BLaER1 treated with 17β-estradiol and CSF1 and Interleukin-3, amounts not matched to agents 10 nM and 100 nM (cell line): ENCODE measurements at regions not wholly inside any gene's neighbourhood (a gene's known extent, or its start where the extent isn't known, plus 50 kb on each side); places are given as distances from the start of the nearest gene placed in this dataset.

Experiments
- H3K27ac ChIP-seq, 11 experiments: shearing (Covaris generic); formaldehyde crosslinking; 2 replicates each; pipeline ENCODE4 v1.8.1; 2022
- H3K27me3 ChIP-seq, 11 experiments: shearing (Covaris generic); formaldehyde crosslinking; 2 replicates each; pipeline ENCODE4 v1.8.1; 2022
- H3K36me3 ChIP-seq, 11 experiments: shearing (Covaris generic); formaldehyde crosslinking; 2 replicates each; pipeline ENCODE4 v1.8.1; 2022
- H3K4me1 ChIP-seq, 10 experiments: shearing (Covaris generic); formaldehyde crosslinking; 2 replicates each; pipeline ENCODE4 v1.8.1; 2022
- H3K4me2 ChIP-seq, 11 experiments: shearing (Covaris generic); formaldehyde crosslinking; 2 replicates each; pipeline ENCODE4 v1.8.1; 2022
- H3K4me3 ChIP-seq, 10 experiments: shearing (Covaris generic); formaldehyde crosslinking; 2 replicates each; pipeline ENCODE4 v1.8.1; 2022
- H3K9ac ChIP-seq, 11 experiments: shearing (Covaris generic); formaldehyde crosslinking; 2 replicates each; pipeline ENCODE4 v1.8.1; 2022
- H3K9me3 ChIP-seq, 11 experiments: shearing (Covaris generic); formaldehyde crosslinking; replicated peaks in 1 of 11; 2 replicates each; pipeline ENCODE4 v1.8.1; 2022
- H4K20me1 ChIP-seq, 11 experiments: shearing (Covaris generic); formaldehyde crosslinking; 2 replicates each; pipeline ENCODE4 v1.8.1; 2022
- Cebpa-rat ChIP-seq, 11 experiments: shearing (Covaris generic); IDR thresholded peaks; 2 replicates each; pipeline ENCODE4 v1.8.1; 2022

GRCh38 chr2:18247282-18248110 is 313.0 kb downstream of the RDH14 start:
- H3K9me3 ChIP-seq = no peaks in the 10 kb centered on the region
- H3K4me2 ChIP-seq = no peak overlapping the region
- no peaks in the 10 kb centered on the region for H4K20me1 ChIP-seq
- peaks cover 0 to 6% (median 0%) of the 10 kb centered on the region in 10 experiments; a peak in 3 of 20 replicates for H3K4me1 ChIP-seq
- no peak overlapping the region for H3K9ac ChIP-seq
- no peak overlapping the region for H3K4me3 ChIP-seq
- TF ChIP-seq Cebpa-rat (IDR thresholded peaks at IDR 0.05) = no peak
- H3K36me3 ChIP-seq = no peaks in the 10 kb centered on the region
- no peaks in the 10 kb centered on the region for H3K27me3 ChIP-seq
- no peak overlapping the region for H3K27ac ChIP-seq

DNA sequence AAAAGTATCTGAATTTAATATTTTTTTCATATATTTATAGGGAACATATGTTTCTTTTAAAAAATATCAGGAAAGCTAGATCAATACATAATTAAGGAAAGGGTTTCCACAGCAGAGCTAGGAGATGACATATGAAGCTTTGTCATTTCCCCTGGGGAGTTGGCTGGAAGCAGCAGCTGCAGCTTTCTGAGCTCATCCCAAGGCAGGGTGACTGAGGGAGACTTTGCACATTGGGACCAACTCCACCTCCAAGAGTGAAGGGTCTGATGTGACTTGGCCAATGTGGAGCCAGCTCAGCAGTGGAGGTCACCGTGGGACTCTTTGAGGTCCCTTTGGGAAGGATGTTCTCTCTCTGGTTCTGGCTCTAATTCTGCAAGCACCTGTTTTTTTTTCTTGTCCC is 315.1 kb downstream of the RDH14 start:
- Histone ChIP-seq H4K20me1 (no peaks in the 10 kb centered on the region), H3K4me3 (no peak overlapping the region), H3K9ac (no peak overlapping the region)

DNA sequence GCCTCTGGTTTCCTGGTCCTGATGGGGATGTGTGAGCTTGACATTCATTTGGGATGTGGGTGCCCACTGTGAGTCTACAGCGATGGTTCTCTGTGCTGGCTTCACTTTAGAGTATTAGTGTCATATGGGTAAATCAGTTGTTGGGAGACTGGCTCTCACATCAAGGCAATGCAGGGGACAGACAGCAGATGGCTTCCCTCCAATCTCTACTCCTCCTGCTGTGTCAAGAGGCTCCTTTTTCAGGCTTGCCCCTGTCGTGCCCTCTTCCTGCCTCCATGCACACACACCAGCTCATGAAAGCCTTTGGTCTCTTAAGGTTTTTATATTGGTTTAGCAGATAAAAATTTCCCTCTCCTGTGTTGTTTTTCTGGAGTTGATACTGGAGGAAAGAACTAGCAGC is 315.6 kb downstream of the RDH14 start:
- H3K9me3 ChIP-seq = no peaks in the 10 kb centered on the region
- H3K9ac ChIP-seq = no peak overlapping the region
- H4K20me1 ChIP-seq = no peaks in the 10 kb centered on the region
- no peak for TF ChIP-seq Cebpa-rat (IDR thresholded peaks at IDR 0.05)
- H3K4me3 ChIP-seq = no peak overlapping the region
- peaks cover 0 to 6% (median 0%) of the 10 kb centered on the region in 10 experiments; a peak in 3 of 20 replicates for H3K4me1 ChIP-seq
- H3K27me3 ChIP-seq = no peaks in the 10 kb centered on the region
- no peak overlapping the region for H3K4me2 ChIP-seq
- no peak overlapping the region for H3K27ac ChIP-seq
- H3K36me3 ChIP-seq = no peaks in the 10 kb centered on the region

More for the DNA sequence above, 315.1 kb downstream of the RDH14 start:
- Histone ChIP-seq H3K9me3 (no peaks in the 10 kb centered on the region), H3K27me3 (no peaks in the 10 kb centered on the region), H3K4me1 (peaks cover 0 to 6% (median 0%) of the 10 kb centered on the region in 10 experiments; a peak in 3 of 20 replicates), H3K36me3 (no peaks in the 10 kb centered on the region), H3K4me2 (no peak overlapping the region), H3K27ac (no peak overlapping the region)
- TF ChIP-seq Cebpa-rat (IDR thresholded peaks at IDR 0.05) = no peak

DNA sequence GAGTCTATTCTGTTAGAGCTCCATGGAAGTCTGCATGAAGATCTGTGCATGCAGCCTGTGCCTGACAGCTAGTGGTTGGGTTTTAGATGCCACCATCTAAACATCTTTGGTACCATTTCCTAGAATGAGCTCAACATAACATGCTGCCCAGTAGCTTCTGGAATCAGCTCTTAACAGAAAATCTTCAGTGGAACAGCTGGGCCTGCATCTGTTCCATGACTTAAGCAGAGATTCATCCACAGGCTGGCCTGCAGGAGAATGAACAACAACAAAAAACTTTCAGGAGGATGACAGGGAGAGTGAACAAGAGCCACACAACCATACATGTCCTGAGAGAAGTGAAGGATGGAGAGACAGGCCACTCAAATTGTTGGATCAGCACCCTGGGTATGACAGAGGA is 316.6 kb downstream of the RDH14 start:
- Histone ChIP-seq H3K9me3 (no peaks in the 10 kb centered on the region), H3K9ac (no peak overlapping the region), H4K20me1 (no peaks in the 10 kb centered on the region), H3K4me1 (peaks cover 0 to 6% (median 0%) of the 10 kb centered on the region in 10 experiments; a peak in 3 of 20 replicates), H3K27ac (no peak overlapping the region), H3K4me3 (no peak overlapping the region), H3K36me3 (no peaks in the 10 kb centered on the region), H3K4me2 (no peak overlapping the region), H3K27me3 (no peaks in the 10 kb centered on the region)
- no peak for TF ChIP-seq Cebpa-rat (IDR thresholded peaks at IDR 0.05)

- H4K20me1 ChIP-seq = no peaks in the 10 kb centered on the region
- H3K4me3 ChIP-seq = no peak overlapping the region
- no peak for TF ChIP-seq Cebpa-rat (IDR thresholded peaks at IDR 0.05)
- H3K9ac ChIP-seq = no peak overlapping the region
- 0 out of 22 replicates have a peak overlapping the region, but pooled peaks of 1 of the 11 experiments have one; percentile 19 for H3K4me2 ChIP-seq
- no peaks in the 10 kb centered on the region for H3K9me3 ChIP-seq
- H3K36me3 ChIP-seq = no peaks in the 10 kb centered on the region
- H3K27me3 ChIP-seq = no peaks in the 10 kb centered on the region
- H3K4me1 ChIP-seq = peaks cover 0 to 6% (median 0%) of the 10 kb centered on the region in 10 experiments; a peak in 3 of 20 replicates
- no peak overlapping the region for H3K27ac ChIP-seq
Observed at GRCh38 chr2:18242716-18243115, 317.7 kb downstream of the RDH14 start.

DNA sequence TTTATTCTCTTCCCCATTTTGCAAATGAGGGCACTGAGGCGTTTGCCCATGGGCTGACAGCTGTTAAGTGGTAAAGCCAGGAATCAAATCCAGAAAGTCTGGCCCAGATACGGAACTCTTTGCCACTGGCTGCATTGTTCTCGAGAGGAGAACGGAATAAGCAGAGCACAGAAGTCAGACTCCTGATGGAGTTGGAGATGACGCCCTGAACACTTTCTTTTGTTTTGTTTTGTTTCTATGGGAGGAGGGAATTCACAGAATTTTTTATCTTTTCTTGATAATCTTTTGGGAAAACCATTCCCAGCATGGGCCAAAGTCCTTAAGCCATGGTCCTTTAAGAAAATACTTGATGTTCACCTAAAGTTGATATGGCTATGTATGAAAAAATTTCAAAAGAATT is 322.2 kb downstream of the RDH14 start:
- Histone ChIP-seq H3K36me3 (no peaks in the 10 kb centered on the region), H3K27me3 (no peaks in the 10 kb centered on the region), H4K20me1 (no peaks in the 10 kb centered on the region), H3K4me1 (no peaks in the 10 kb centered on the region), H3K9me3 (no peaks in the 10 kb centered on the region), H3K9ac (no peak overlapping the region), H3K4me3 (no peak overlapping the region), H3K4me2 (no peak overlapping the region), H3K27ac (no peak overlapping the region)
- no peak for TF ChIP-seq Cebpa-rat (IDR thresholded peaks at IDR 0.05)

DNA sequence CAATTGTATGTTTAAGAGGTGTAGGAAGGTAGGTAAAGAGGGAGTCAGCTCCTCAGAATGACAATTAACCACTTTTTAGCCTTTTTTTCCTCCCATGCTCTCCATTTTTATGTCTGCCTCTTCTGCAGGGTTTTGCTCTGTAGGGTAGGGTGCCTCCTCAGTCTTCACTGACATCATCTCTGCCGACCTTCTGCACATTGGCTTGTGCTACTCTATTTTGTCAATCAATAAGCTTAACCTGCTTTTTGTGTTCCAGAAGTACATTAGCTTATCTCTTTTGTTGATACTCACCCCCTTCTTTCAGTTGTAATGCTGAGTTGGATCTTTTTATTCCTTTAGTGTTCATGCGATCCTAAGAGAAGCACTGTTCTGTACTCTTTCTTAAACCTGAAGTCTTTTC is 323.2 kb downstream of the RDH14 start:
- H4K20me1 ChIP-seq = no peaks in the 10 kb centered on the region
- H3K27me3 ChIP-seq = no peaks in the 10 kb centered on the region
- no peaks in the 10 kb centered on the region for H3K36me3 ChIP-seq
- no peak overlapping the region for H3K27ac ChIP-seq
- H3K4me3 ChIP-seq = no peak overlapping the region
- H3K4me2 ChIP-seq = no peak overlapping the region
- no peaks in the 10 kb centered on the region for H3K4me1 ChIP-seq
- no peak overlapping the region for H3K9ac ChIP-seq
- no peaks in the 10 kb centered on the region for H3K9me3 ChIP-seq
- TF ChIP-seq Cebpa-rat (IDR thresholded peaks at IDR 0.05) = no peak

- Histone ChIP-seq H3K4me3 (no peak overlapping the region), H3K27ac (no peak overlapping the region), H3K36me3 (no peaks in the 10 kb centered on the region), H3K9ac (no peak overlapping the region), H3K9me3 (no peaks in the 10 kb centered on the region), H3K27me3 (no peaks in the 10 kb centered on the region), H3K4me1 (no peaks in the 10 kb centered on the region), H3K4me2 (no peak overlapping the region), H4K20me1 (no peaks in the 10 kb centered on the region)
- TF ChIP-seq Cebpa-rat (IDR thresholded peaks at IDR 0.05) = no peak
Observed at GRCh38 chr2:18232731-18233438, 327.6 kb downstream of the RDH14 start.

DNA sequence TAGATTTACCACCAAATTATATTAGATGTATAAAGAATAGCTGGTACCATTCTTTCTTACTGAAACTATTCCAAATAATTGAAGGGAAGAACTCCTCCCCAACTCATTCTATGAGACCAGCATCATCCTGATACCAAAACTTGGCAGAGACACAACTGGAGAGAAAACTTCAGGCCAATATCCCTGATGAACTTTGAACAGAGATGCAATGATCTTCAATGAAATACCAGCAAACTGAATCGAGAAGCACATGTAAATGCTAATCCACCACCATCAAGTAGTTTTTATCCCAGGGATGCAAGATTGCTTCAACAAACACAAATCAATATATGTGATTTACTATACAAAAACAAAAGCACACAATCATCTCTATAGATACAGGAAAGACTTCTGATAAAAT is 329.8 kb downstream of the RDH14 start:
- Histone ChIP-seq H3K36me3 (no peaks in the 10 kb centered on the region), H3K9me3 (peaks cover 0 to 11% (median 8%) of the 10 kb centered on the region in 11 experiments; a peak in 9 of 22 replicates), H3K4me3 (no peak overlapping the region), H3K4me2 (no peak overlapping the region), H3K4me1 (no peaks in the 10 kb centered on the region), H4K20me1 (no peaks in the 10 kb centered on the region), H3K9ac (no peak overlapping the region), H3K27me3 (no peaks in the 10 kb centered on the region), H3K27ac (no peak overlapping the region)
- no peak for TF ChIP-seq Cebpa-rat (IDR thresholded peaks at IDR 0.05)
